WTC11 (cell line): ENCODE measurements at regions not wholly inside any gene's neighbourhood (a gene's known extent, or its start where the extent isn't known, plus 50 kb on each side); places are given as distances from the start of the nearest gene placed in this dataset.

ENCODE experiments used
- ATAC-seq: fragments of 200-7000 bp; cut with Tn5 transposase; 2 replicates; pipeline ENCODE4 v1.10.0; 2021; ENCODE audit warnings: mild to moderate bottlenecking, moderate library complexity
- CTCF ChIA-PET: fragments of 300-600 bp; sonication (Branson Sonifier 250); formaldehyde crosslinking; loops from one replicate; lab custom pipeline; 2021; ENCODE audit warnings: antibody characterized with exemption; lab: Charles Lee
- POLR2A ChIA-PET: fragments of 350-600 bp; sonication (Branson Sonifier 250); formaldehyde crosslinking; loops from one replicate; lab custom pipeline; 2021; ENCODE audit warnings: antibody characterized with exemption; lab: Charles Lee
- DNase-seq: peaks from one replicate; pipeline ENCODE4 v3.0.0; 2021; ENCODE audit warnings: low spot score
- H3K27ac Mint-ChIP-seq: 2 replicates; pipeline ENCODE4 v1.8.0; 2021; ENCODE audit warnings: mixed read lengths
- H3K27me3 Mint-ChIP-seq: 2 replicates; pipeline ENCODE4 v1.8.0; 2021; ENCODE audit warnings: low read depth, mild to moderate bottlenecking, moderate library complexity, mixed read lengths
- H3K36me3 Mint-ChIP-seq: 2 replicates; pipeline ENCODE4 v1.8.0; 2021; ENCODE audit warnings: mixed read lengths
- H3K4me1 Mint-ChIP-seq: 2 replicates; pipeline ENCODE4 v1.8.0; 2022; ENCODE audit warnings: mixed read lengths
- H3K4me3 Mint-ChIP-seq: 2 replicates; pipeline ENCODE4 v1.8.0; 2021; ENCODE audit warnings: mild to moderate bottlenecking, moderate library complexity, mixed read lengths
- H3K9me3 Mint-ChIP-seq: 2 replicates; pipeline ENCODE4 v1.8.0; 2021; ENCODE audit warnings: mixed read lengths
- GTF2I ChIP-seq: fragments of 250-450 bp; sonication (Bioruptor Pico); conservative IDR thresholded peaks from 2 replicates; pipeline ENCODE4 v1.4.0; 2021; ENCODE audit warnings: mild to moderate bottlenecking
- HMGA2 ChIP-seq: fragments of 250-450 bp; sonication (Bioruptor Pico); IDR thresholded peaks from 2 replicates; pipeline ENCODE4 v1.4.0; 2021; ENCODE audit warnings: mild to moderate bottlenecking, moderate library complexity
- IRF2 ChIP-seq: sonication (generic); formaldehyde crosslinking; IDR thresholded peaks from 2 replicates; pipeline ENCODE4 v1.8.0; 2022; ENCODE audit warnings: low read depth, missing genetic modification reagents, borderline replicate concordance
- JAZF1 ChIP-seq: fragments of 250-450 bp; sonication (Bioruptor Pico); IDR thresholded peaks from 2 replicates; pipeline ENCODE4 v1.9.0; 2021; ENCODE audit warnings: moderate library complexity, mild to moderate bottlenecking, inconsistent platforms
- MYBL2 ChIP-seq: sonication (generic); formaldehyde crosslinking; IDR thresholded peaks from 2 replicates; pipeline ENCODE4 v1.8.1; 2023; ENCODE audit warnings: mild to moderate bottlenecking, moderate library complexity, missing genetic modification reagents
- PRRX2 ChIP-seq: fragments of 250-450 bp; sonication (Bioruptor Pico); IDR thresholded peaks from 2 replicates; pipeline ENCODE4 v1.8.0; 2021; ENCODE audit warnings: mild to moderate bottlenecking
- SP1 ChIP-seq: sonication (generic); formaldehyde crosslinking; conservative IDR thresholded peaks from 2 replicates; pipeline ENCODE4 v1.8.1; 2022; ENCODE audit warnings: missing genetic modification reagents
- TEAD1 ChIP-seq: sonication (generic); formaldehyde crosslinking; IDR thresholded peaks from 2 replicates; pipeline ENCODE4 v1.8.0; 2022; ENCODE audit warnings: mild to moderate bottlenecking, missing genetic modification reagents
- ZNF263 ChIP-seq: sonication (generic); formaldehyde crosslinking; IDR thresholded peaks from 2 replicates; pipeline ENCODE4 v1.8.1; 2022; ENCODE audit warnings: low read depth, mild to moderate bottlenecking, moderate library complexity, missing genetic modification reagents
- TF ChIP-seq, protein P1 (sequence below): sonication (generic); formaldehyde crosslinking; conservative IDR thresholded peaks from 2 replicates; pipeline ENCODE4 v1.8.1; 2023; ENCODE audit warnings: mild to moderate bottlenecking, low read depth, missing genetic modification reagents, moderate library complexity
- TF ChIP-seq, protein P2 (sequence below): sonication (generic); formaldehyde crosslinking; IDR thresholded peaks from 2 replicates; pipeline ENCODE4 v1.8.0; 2022; ENCODE audit warnings: missing genetic modification reagents
- TF ChIP-seq, protein P3 (sequence below): sonication (generic); formaldehyde crosslinking; IDR thresholded peaks from 2 replicates; pipeline ENCODE4 v1.8.1; 2022; ENCODE audit warnings: low read depth, mild to moderate bottlenecking, moderate library complexity, missing genetic modification reagents, borderline replicate concordance
- TF ChIP-seq, protein P4 (sequence below): sonication (generic); formaldehyde crosslinking; IDR thresholded peaks from 2 replicates; pipeline ENCODE4 v1.8.1; 2022; ENCODE audit warnings: missing genetic modification reagents, borderline replicate concordance
- TF ChIP-seq, protein P5 (sequence below): fragments of 250-450 bp; sonication (Bioruptor Pico); conservative IDR thresholded peaks from 2 replicates; pipeline ENCODE4 v1.9.0; 2021; ENCODE audit warnings: mild to moderate bottlenecking

DNA sequence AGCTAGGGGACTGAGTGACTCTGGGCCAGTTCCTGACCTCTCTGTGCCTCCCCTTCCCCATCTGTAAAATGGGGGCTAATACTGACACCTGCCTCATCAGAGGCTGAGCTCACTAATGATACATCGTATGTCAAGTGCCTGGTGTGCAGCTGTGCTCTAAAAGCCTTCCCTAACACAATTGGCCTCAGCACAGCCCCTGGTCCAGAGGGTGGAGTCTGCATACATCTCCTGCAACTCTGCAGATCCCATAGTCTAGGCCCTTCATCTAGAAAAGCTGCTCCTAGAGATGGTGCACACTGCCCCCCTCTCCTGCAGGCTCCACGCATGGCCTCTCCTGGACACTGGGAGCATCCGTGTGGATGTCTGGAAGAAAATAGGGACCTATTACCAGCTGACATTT, 255.0 kb downstream of the RPS24 start (continued):
- TF ChIP-seq, protein P1, sequence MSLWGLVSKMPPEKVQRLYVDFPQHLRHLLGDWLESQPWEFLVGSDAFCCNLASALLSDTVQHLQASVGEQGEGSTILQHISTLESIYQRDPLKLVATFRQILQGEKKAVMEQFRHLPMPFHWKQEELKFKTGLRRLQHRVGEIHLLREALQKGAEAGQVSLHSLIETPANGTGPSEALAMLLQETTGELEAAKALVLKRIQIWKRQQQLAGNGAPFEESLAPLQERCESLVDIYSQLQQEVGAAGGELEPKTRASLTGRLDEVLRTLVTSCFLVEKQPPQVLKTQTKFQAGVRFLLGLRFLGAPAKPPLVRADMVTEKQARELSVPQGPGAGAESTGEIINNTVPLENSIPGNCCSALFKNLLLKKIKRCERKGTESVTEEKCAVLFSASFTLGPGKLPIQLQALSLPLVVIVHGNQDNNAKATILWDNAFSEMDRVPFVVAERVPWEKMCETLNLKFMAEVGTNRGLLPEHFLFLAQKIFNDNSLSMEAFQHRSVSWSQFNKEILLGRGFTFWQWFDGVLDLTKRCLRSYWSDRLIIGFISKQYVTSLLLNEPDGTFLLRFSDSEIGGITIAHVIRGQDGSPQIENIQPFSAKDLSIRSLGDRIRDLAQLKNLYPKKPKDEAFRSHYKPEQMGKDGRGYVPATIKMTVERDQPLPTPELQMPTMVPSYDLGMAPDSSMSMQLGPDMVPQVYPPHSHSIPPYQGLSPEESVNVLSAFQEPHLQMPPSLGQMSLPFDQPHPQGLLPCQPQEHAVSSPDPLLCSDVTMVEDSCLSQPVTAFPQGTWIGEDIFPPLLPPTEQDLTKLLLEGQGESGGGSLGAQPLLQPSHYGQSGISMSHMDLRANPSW: no peak
- TF ChIP-seq, protein P2, sequence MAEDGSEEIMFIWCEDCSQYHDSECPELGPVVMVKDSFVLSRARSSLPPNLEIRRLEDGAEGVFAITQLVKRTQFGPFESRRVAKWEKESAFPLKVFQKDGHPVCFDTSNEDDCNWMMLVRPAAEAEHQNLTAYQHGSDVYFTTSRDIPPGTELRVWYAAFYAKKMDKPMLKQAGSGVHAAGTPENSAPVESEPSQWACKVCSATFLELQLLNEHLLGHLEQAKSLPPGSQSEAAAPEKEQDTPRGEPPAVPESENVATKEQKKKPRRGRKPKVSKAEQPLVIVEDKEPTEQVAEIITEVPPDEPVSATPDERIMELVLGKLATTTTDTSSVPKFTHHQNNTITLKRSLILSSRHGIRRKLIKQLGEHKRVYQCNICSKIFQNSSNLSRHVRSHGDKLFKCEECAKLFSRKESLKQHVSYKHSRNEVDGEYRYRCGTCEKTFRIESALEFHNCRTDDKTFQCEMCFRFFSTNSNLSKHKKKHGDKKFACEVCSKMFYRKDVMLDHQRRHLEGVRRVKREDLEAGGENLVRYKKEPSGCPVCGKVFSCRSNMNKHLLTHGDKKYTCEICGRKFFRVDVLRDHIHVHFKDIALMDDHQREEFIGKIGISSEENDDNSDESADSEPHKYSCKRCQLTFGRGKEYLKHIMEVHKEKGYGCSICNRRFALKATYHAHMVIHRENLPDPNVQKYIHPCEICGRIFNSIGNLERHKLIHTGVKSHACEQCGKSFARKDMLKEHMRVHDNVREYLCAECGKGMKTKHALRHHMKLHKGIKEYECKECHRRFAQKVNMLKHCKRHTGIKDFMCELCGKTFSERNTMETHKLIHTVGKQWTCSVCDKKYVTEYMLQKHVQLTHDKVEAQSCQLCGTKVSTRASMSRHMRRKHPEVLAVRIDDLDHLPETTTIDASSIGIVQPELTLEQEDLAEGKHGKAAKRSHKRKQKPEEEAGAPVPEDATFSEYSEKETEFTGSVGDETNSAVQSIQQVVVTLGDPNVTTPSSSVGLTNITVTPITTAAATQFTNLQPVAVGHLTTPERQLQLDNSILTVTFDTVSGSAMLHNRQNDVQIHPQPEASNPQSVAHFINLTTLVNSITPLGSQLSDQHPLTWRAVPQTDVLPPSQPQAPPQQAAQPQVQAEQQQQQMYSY: no peak
- TF ChIP-seq, protein P3, sequence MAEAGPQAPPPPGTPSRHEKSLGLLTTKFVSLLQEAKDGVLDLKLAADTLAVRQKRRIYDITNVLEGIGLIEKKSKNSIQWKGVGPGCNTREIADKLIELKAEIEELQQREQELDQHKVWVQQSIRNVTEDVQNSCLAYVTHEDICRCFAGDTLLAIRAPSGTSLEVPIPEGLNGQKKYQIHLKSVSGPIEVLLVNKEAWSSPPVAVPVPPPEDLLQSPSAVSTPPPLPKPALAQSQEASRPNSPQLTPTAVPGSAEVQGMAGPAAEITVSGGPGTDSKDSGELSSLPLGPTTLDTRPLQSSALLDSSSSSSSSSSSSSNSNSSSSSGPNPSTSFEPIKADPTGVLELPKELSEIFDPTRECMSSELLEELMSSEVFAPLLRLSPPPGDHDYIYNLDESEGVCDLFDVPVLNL (CRISPR knock-in tag): no peak
- TF ChIP-seq GTF2I (CRISPR knock-in tag) (no peak), IRF2 (CRISPR knock-in tag) (no peak)

DNA sequence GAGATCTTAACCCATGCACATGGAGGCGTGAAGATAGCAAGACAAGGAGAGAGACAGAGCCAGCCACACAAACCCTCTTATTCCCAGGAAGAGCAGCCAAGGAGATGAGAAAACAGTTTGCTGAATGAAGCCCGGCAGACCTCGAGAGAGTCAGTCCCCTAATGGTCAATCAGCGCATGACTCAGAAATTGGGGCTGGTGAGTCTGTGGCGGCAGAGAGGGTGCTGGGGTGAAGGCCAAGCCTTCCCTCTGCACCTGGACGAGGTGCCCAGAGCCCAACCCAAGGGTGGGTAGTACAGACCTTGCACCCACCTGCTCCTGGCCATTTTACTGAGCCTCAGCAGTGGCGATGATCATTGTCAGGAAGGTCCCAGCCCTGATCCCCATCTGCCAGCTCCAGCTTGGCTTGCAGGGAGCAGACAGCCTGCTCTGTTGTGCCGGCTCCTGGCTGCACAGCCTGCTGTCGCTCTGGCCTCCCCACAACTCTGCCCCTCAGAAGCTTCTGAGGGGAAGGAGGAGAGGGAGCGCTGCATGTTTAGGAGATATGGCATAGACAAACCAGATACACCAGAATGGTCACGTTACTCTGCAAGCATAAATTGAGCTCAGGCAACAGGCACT, 256.6 kb downstream of the RPS24 start:
- ATAC-seq (peak; percentile 62), DNase-seq (no peak)
- 0 out of 2 replicates have a peak, but pooled peaks have one; percentile 26 for TF ChIP-seq MYBL2 (CRISPR knock-in tag)
- TF ChIP-seq, protein P4, sequence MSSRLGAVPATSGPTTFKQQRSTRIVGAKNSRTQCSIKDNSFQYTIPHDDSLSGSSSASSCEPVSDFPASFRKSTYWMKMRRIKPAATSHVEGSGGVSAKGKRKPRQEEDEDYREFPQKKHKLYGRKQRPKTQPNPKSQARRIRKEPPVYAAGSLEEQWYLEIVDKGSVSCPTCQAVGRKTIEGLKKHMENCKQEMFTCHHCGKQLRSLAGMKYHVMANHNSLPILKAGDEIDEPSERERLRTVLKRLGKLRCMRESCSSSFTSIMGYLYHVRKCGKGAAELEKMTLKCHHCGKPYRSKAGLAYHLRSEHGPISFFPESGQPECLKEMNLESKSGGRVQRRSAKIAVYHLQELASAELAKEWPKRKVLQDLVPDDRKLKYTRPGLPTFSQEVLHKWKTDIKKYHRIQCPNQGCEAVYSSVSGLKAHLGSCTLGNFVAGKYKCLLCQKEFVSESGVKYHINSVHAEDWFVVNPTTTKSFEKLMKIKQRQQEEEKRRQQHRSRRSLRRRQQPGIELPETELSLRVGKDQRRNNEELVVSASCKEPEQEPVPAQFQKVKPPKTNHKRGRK: no peak
- Mint-ChIP-seq H3K9me3 (no peaks in the 10 kb centered on the region), H3K4me1 (peaks cover 36% of the 10 kb centered on the region), H3K4me3 (no peak overlapping the region), H3K27me3 (no peaks in the 10 kb centered on the region), H3K27ac (no peak overlapping the region), H3K36me3 (no peaks in the 10 kb centered on the region)
- POLR2A ChIA-PET: no interaction called here
- CTCF ChIA-PET: interaction anchor here (1.4 to 5.8 kb wide), 3 partner anchors 13 to 243 kb away, joined by 6 to 44 read pairs (median 16); no protein-coding TSS in a partner anchor

DNA sequence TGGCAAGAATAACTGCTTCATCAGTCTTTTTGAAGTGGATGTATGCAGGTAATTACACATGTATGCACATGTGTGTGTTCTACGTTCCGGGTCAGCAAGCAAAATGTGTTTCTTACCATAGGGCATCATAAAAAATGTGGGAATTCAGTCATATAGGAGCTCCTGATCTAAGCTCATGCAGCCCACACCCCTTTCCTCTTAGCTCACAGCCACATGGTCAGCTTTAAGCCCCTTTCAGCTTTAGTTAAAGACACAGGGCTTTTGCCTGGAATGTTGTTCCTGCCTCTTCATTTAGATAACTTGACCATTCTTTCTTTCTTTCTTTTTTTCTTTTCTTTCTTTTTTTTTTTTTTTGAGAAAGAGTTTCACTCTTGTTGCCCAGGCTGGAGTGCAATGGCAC, 258.1 kb downstream of the RPS24 start:
- no peak for ATAC-seq
- Mint-ChIP-seq H3K27me3 (no peaks in the 10 kb centered on the region), H3K4me3 (no peak overlapping the region), H3K36me3 (no peaks in the 10 kb centered on the region), H3K4me1 (peaks cover 32% of the 10 kb centered on the region), H3K27ac (no peak overlapping the region), H3K9me3 (no peaks in the 10 kb centered on the region)
- no peak for TF ChIP-seq TEAD1 (CRISPR knock-in tag)
- no peak for TF ChIP-seq ZNF263
- TF ChIP-seq, protein P1: no peak
- TF ChIP-seq, protein P5, sequence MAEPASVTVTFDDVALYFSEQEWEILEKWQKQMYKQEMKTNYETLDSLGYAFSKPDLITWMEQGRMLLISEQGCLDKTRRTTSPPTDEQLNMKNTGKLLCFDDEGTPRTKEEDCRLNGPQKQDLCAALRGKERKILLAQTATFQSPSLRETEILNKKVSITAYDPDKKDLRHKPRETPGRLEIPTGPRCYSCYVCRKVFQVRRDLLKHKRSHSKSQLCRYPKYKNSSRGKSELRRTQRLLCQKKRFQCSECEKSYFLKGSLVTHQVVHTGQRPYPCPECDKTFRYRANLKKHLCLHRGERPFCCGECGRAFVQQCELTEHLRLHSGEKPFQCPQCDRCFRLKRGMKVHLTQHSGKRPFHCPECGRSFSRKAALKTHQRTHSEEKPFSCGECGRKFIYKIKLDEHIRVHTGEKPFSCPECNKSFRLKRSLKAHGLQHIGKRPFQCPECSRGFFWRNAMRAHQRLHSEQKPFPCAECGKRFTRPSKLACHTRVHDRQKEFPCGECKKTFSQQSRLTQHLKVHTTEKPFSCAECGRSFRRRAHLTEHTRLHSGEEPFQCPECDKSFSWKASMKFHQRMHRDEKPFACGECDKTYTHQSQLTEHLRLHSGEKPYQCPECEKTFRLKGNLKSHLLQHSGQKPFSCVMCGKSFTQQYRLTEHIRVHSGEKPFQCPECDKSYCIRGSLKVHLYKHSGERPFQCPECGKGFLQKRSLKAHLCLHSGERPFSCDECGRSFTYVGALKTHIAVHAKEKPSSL (CRISPR knock-in tag): no peak
- no peak for TF ChIP-seq SP1 (CRISPR knock-in tag)
- no peak for TF ChIP-seq JAZF1 (CRISPR knock-in tag)
- no peak for TF ChIP-seq PRRX2 (CRISPR knock-in tag)
- no peak for TF ChIP-seq HMGA2
- no peak for DNase-seq
- ChIA-PET POLR2A (no interaction called here), CTCF (interaction anchor here (0.6 to 5.8 kb wide), 4 partner anchors 11 to 75 kb away, joined by 3 to 44 read pairs (median 4); no protein-coding TSS in a partner anchor)
